ENCODE measurements at regions not wholly inside any gene's neighbourhood (a gene's known extent, or its start where the extent isn't known, plus 50 kb on each side); places are given as distances from the start of the nearest gene placed in this dataset.

GRCh38 chr21:31443736-31444521 is 99.9 kb upstream of the TIAM1 start:
- H3K4me3 ChIP-seq (ENCODE audit: low read length): no peak overlapping the region
- peaks cover 6 to 12% (median 7%) of the 10 kb centered on the region in 3 experiments for H3K9me3 ChIP-seq (ENCODE audit: control insufficient read depth in 2 of 3, low read length in 3 of 3)
- H3K4me1 Mint-ChIP-seq: peaks cover 23 to 58% (median 41%) of the 10 kb centered on the region in 7 donors
- ChIA-PET CTCF (interaction anchor here (1.0 kb wide), 2 partner anchors 8 to 137 kb away, joined by 3 read pairs; no protein-coding TSS in a partner anchor), POLR2A (interaction anchor here (0.8 kb wide), 2 partner anchors 9 to 27 kb away, joined by 3 read pairs; no protein-coding TSS in a partner anchor)
- peaks cover 14 to 22% of the 10 kb centered on the region in 2 donors for H3K4me1 ChIP-seq (ENCODE audit: control insufficient read depth in 2 of 2, insufficient read depth in 2 of 2, low read length in 2 of 2)
- H3K4me3 Mint-ChIP-seq: peak overlapping the region in 3 of 10 donors; percentile 7 to 81 (median 7)
- no peaks in the 10 kb centered on the region for H3K27me3 ChIP-seq (ENCODE audit: control insufficient read depth in 2 of 2, insufficient read depth in 2 of 2, low read length in 2 of 2)
- no peak overlapping the region for H3K27ac ChIP-seq (ENCODE audit: low read depth, low read length)
- intact Hi-C loops (cut with micrococcal nuclease): no loop called here
- H3K9me3 Mint-ChIP-seq: peaks cover 0 to 34% (median 11%) of the 10 kb centered on the region in 11 donors
- H3K27me3 Mint-ChIP-seq: peaks cover 0 to 7% (median 0%) of the 10 kb centered on the region in 5 donors
- DNase-seq: no peak
- H3K36me3 ChIP-seq (ENCODE audit: control insufficient read depth in 2 of 3, insufficient read depth in 3 of 3, low read length in 3 of 3): no peaks in the 10 kb centered on the region
- H3K27ac Mint-ChIP-seq: peak overlapping the region in 1 of 9 donors; percentile 11
- ATAC-seq: peak; percentile 51
- peaks cover 0 to 53% (median 4%) of the 10 kb centered on the region in 5 donors for H3K36me3 Mint-ChIP-seq

- H3K27ac Mint-ChIP-seq: no peak overlapping the region
- H3K27me3 Mint-ChIP-seq: peaks cover 0 to 7% (median 0%) of the 10 kb centered on the region in 5 donors
- no peak overlapping the region for H3K27ac ChIP-seq (ENCODE audit: low read depth, low read length)
- H3K27me3 ChIP-seq (ENCODE audit: control insufficient read depth in 2 of 2, insufficient read depth in 2 of 2, low read length in 2 of 2): no peaks in the 10 kb centered on the region
- H3K36me3 ChIP-seq (ENCODE audit: control insufficient read depth in 2 of 3, insufficient read depth in 3 of 3, low read length in 3 of 3): no peaks in the 10 kb centered on the region
- H3K4me3 ChIP-seq (ENCODE audit: low read length): no peak overlapping the region
- peaks cover 0 to 34% (median 11%) of the 10 kb centered on the region in 11 donors for H3K9me3 Mint-ChIP-seq
- peaks cover 6 to 12% (median 7%) of the 10 kb centered on the region in 3 experiments for H3K9me3 ChIP-seq (ENCODE audit: control insufficient read depth in 2 of 3, low read length in 3 of 3)
- peaks cover 11 to 20% of the 10 kb centered on the region in 2 donors for H3K4me1 ChIP-seq (ENCODE audit: control insufficient read depth in 2 of 2, insufficient read depth in 2 of 2, low read length in 2 of 2)
- no peak overlapping the region for H3K4me3 Mint-ChIP-seq
- no peak for DNase-seq
- no peak for ATAC-seq
- H3K36me3 Mint-ChIP-seq: peaks cover 0 to 55% (median 4%) of the 10 kb centered on the region in 5 donors
- intact Hi-C loops (cut with micrococcal nuclease): no loop called here
- POLR2A ChIA-PET: interaction anchor here (0.9 kb wide), 1 partner anchor 12 kb away, joined by 3 read pairs; no protein-coding TSS in a partner anchor
- H3K4me1 Mint-ChIP-seq: peaks cover 19 to 50% (median 35%) of the 10 kb centered on the region in 7 donors
- CTCF ChIA-PET: no interaction called here
Measured at GRCh38 chr21:31442339-31442738, 98.3 kb upstream of the TIAM1 start.

- no peaks in the 10 kb centered on the region for H3K36me3 ChIP-seq (ENCODE audit: control insufficient read depth in 2 of 3, insufficient read depth in 3 of 3, low read length in 3 of 3)
- no peak overlapping the region for H3K4me3 Mint-ChIP-seq
- ATAC-seq: no peak
- no peaks in the 10 kb centered on the region for H3K27me3 ChIP-seq (ENCODE audit: control insufficient read depth in 2 of 2, insufficient read depth in 2 of 2, low read length in 2 of 2)
- H3K4me1 ChIP-seq (ENCODE audit: control insufficient read depth in 2 of 2, insufficient read depth in 2 of 2, low read length in 2 of 2): no peaks in the 10 kb centered on the region
- DNase-seq: no peak
- peaks cover 0 to 6% (median 0%) of the 10 kb centered on the region in 5 donors for H3K36me3 Mint-ChIP-seq
- peaks cover 0 to 16% (median 8%) of the 10 kb centered on the region in 7 donors for H3K4me1 Mint-ChIP-seq
- no peak overlapping the region for H3K4me3 ChIP-seq (ENCODE audit: low read length)
- no peak overlapping the region for H3K27ac Mint-ChIP-seq
- ChIA-PET CTCF (no interaction called here), POLR2A (no interaction called here)
- intact Hi-C loops (cut with micrococcal nuclease): no loop called here
- H3K27ac ChIP-seq (ENCODE audit: low read depth, low read length): no peak overlapping the region
- H3K27me3 Mint-ChIP-seq: peaks cover 0 to 1% (median 0%) of the 10 kb centered on the region in 5 donors
- H3K9me3 ChIP-seq (ENCODE audit: control insufficient read depth in 2 of 3, low read length in 3 of 3): no peaks in the 10 kb centered on the region
- H3K9me3 Mint-ChIP-seq: peaks cover 0 to 8% (median 0%) of the 10 kb centered on the region in 11 donors
Measured at GRCh38 chr21:31429506-31429905, 85.4 kb upstream of the TIAM1 start.

- CTCF ChIA-PET: no interaction called here
Measured at GRCh38 chr21:31426235-31426797, 82.3 kb upstream of the TIAM1 start.

GRCh38 chr21:31425138-31425537 is 81.1 kb upstream of the TIAM1 start:
- DNase-seq (no peak), ATAC-seq (no peak)
- ChIA-PET POLR2A (no interaction called here), CTCF (interaction anchor here (0.7 kb wide), 1 partner anchor 21 kb away, joined by 3 read pairs; no protein-coding TSS in a partner anchor)
- Histone ChIP-seq H3K27me3 (ENCODE audit: control insufficient read depth in 2 of 2, insufficient read depth in 2 of 2, low read length in 2 of 2) (no peaks in the 10 kb centered on the region), H3K4me3 (ENCODE audit: low read length) (no peak overlapping the region), H3K27ac (ENCODE audit: low read depth, low read length) (no peak overlapping the region), H3K36me3 (ENCODE audit: control insufficient read depth in 2 of 3, insufficient read depth in 3 of 3, low read length in 3 of 3) (no peaks in the 10 kb centered on the region), H3K9me3 (ENCODE audit: control insufficient read depth in 2 of 3, low read length in 3 of 3) (no peaks in the 10 kb centered on the region), H3K4me1 (ENCODE audit: control insufficient read depth in 2 of 2, insufficient read depth in 2 of 2, low read length in 2 of 2) (no peaks in the 10 kb centered on the region)
- Mint-ChIP-seq H3K9me3 (peaks cover 0 to 2% (median 0%) of the 10 kb centered on the region in 11 donors), H3K27me3 (peaks cover 0 to 5% (median 0%) of the 10 kb centered on the region in 5 donors), H3K4me1 (peaks cover 0 to 16% (median 9%) of the 10 kb centered on the region in 7 donors), H3K27ac (no peak overlapping the region), H3K36me3 (peaks cover 0 to 2% (median 0%) of the 10 kb centered on the region in 5 donors), H3K4me3 (no peak overlapping the region)
- intact Hi-C loops (cut with micrococcal nuclease): no loop called here

More at GRCh38 chr21:31426235-31426797, 82.3 kb upstream of the TIAM1 start:
- Histone ChIP-seq H3K27ac (ENCODE audit: low read depth, low read length) (no peak overlapping the region), H3K9me3 (ENCODE audit: control insufficient read depth in 2 of 3, low read length in 3 of 3) (no peaks in the 10 kb centered on the region), H3K36me3 (ENCODE audit: control insufficient read depth in 2 of 3, insufficient read depth in 3 of 3, low read length in 3 of 3) (no peaks in the 10 kb centered on the region), H3K4me3 (ENCODE audit: low read length) (no peak overlapping the region), H3K4me1 (ENCODE audit: control insufficient read depth in 2 of 2, insufficient read depth in 2 of 2, low read length in 2 of 2) (no peaks in the 10 kb centered on the region), H3K27me3 (ENCODE audit: control insufficient read depth in 2 of 2, insufficient read depth in 2 of 2, low read length in 2 of 2) (no peaks in the 10 kb centered on the region)
- Mint-ChIP-seq H3K36me3 (peaks cover 0 to 3% (median 0%) of the 10 kb centered on the region in 5 donors), H3K9me3 (peaks cover 0 to 2% (median 0%) of the 10 kb centered on the region in 11 donors), H3K27me3 (peaks cover 0 to 5% (median 0%) of the 10 kb centered on the region in 5 donors), H3K27ac (peak overlapping the region in 8 of 9 donors; percentile 12 to 62 (median 29)), H3K4me3 (peak overlapping the region in 2 of 10 donors; percentile 38 to 67), H3K4me1 (peaks cover 0 to 16% (median 9%) of the 10 kb centered on the region in 7 donors)
- ATAC-seq: no peak
- POLR2A ChIA-PET: no interaction called here
- intact Hi-C loops (cut with micrococcal nuclease): no loop called here
- DNase-seq: no peak

- CTCF ChIA-PET: no interaction called here
- H3K4me1 Mint-ChIP-seq: peaks cover 0 to 14% (median 9%) of the 10 kb centered on the region in 7 donors
- Histone ChIP-seq H3K27ac (ENCODE audit: low read depth, low read length) (no peak overlapping the region), H3K4me1 (ENCODE audit: control insufficient read depth in 2 of 2, insufficient read depth in 2 of 2, low read length in 2 of 2) (no peaks in the 10 kb centered on the region), H3K36me3 (ENCODE audit: control insufficient read depth in 2 of 3, insufficient read depth in 3 of 3, low read length in 3 of 3) (no peaks in the 10 kb centered on the region), H3K27me3 (ENCODE audit: control insufficient read depth in 2 of 2, insufficient read depth in 2 of 2, low read length in 2 of 2) (no peaks in the 10 kb centered on the region), H3K9me3 (ENCODE audit: control insufficient read depth in 2 of 3, low read length in 3 of 3) (no peaks in the 10 kb centered on the region), H3K4me3 (ENCODE audit: low read length) (no peak overlapping the region)
- peaks cover 0 to 1% (median 0%) of the 10 kb centered on the region in 5 donors for H3K36me3 Mint-ChIP-seq
- no peak for DNase-seq
- H3K27me3 Mint-ChIP-seq: peaks cover 0 to 6% (median 0%) of the 10 kb centered on the region in 5 donors
- H3K27ac Mint-ChIP-seq: peak overlapping the region in 1 of 9 donors; percentile 20
- no peak overlapping the region for H3K4me3 Mint-ChIP-seq
- POLR2A ChIA-PET: no interaction called here
- H3K9me3 Mint-ChIP-seq: no peaks in the 10 kb centered on the region
- intact Hi-C loops (cut with micrococcal nuclease): no loop called here
- ATAC-seq: no peak
Measured at GRCh38 chr21:31424058-31424457, 80.0 kb upstream of the TIAM1 start.
